ENCODE measurements at regions not wholly inside any gene's neighbourhood (a gene's known extent, or its start where the extent isn't known, plus 50 kb on each side); places are given as distances from the start of the nearest gene placed in this dataset.
"Not testable (repeated sequence)": the region's sequence is repeated elsewhere in the genome, so short reads cannot be mapped to it uniquely, and the experiment has no call there.

DNA sequence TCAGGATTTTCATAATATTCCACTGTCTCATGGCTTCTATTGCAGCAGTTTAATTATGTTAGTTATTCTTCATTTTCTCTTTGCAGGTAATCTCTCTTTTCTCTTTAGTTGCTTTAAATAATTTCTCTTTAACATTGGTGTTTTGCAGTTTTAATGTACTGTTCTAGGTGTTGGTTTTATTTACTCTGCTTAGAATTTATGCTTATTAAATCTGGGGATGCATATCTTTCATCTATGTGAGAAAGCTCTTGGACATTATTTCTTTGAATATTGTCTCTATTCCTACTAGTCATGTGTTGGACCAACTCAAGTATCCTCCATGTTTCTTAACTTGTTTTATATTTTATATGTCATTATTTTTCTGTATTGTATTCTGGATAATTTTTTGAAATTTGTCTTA is 218.7 kb upstream of the TUT7 start:
- Histone ChIP-seq H3K9me3 (peaks cover 0 to 17% (median 0%) of the 10 kb centered on the region in 11 donors), H3K36me3 (no peaks in the 10 kb centered on the region), H3K4me1 (peaks cover 3 to 23% (median 17%) of the 10 kb centered on the region in 9 donors), H3K27me3 (no peaks in the 10 kb centered on the region), H3K27ac (no peak overlapping the region), H3K4me3 (no peak overlapping the region)
- intact Hi-C loops (cut with DNase I): no loop called here
- DNase-seq (no peak), ATAC-seq (no peak)
- TF ChIP-seq CTCF (IDR thresholded peaks at IDR 0.05): no peak

- H3K4me3 ChIP-seq; H3K27me3 ChIP-seq; H3K36me3 ChIP-seq; ATAC-seq; H3K27ac ChIP-seq; DNase-seq; intact Hi-C loops (cut with DNase I); H3K4me1 ChIP-seq: not testable (repeated sequence)
- 81 to 83% methylated on average over 2 of the region's 2 CpGs for WGBS, 2 donors
- H3K9me3 ChIP-seq: peaks cover 0 to 35% (median 0%) of the 10 kb centered on the region in 11 donors
Observed at GRCh38 chr9:86565603-86566002, 211.4 kb upstream of the TUT7 start.

GRCh38 chr9:86563936-86564335 is 209.7 kb upstream of the TUT7 start:
- Histone ChIP-seq H3K27me3 (peaks cover 0 to 19% (median 0%) of the 10 kb centered on the region in 7 donors), H3K27ac (peak overlapping the region in 1 of 10 donors; percentile 26), H3K4me1 (no peaks in the 10 kb centered on the region), H3K36me3 (no peaks in the 10 kb centered on the region), H3K9me3 (peaks cover 0 to 28% (median 0%) of the 10 kb centered on the region in 11 donors), H3K4me3 (no peak overlapping the region)
- no peak for TF ChIP-seq CTCF (IDR thresholded peaks at IDR 0.05)
- ATAC-seq (peak in 1 of 8 donors; percentile 46), DNase-seq (no peak)
- WGBS, 2 donors: 69 to 72% methylated on average over 5 of the region's 5 CpGs
- intact Hi-C loops (cut with DNase I): no loop called here

GRCh38 chr9:86563350-86563749 is 209.1 kb upstream of the TUT7 start:
- ATAC-seq (no peak), DNase-seq (no peak)
- Histone ChIP-seq H3K9me3 (peaks cover 0 to 22% (median 0%) of the 10 kb centered on the region in 11 donors), H3K27ac (peak overlapping the region in 1 of 10 donors; percentile 26), H3K4me3 (no peak overlapping the region), H3K4me1 (no peaks in the 10 kb centered on the region), H3K36me3 (no peaks in the 10 kb centered on the region), H3K27me3 (peaks cover 0 to 19% (median 0%) of the 10 kb centered on the region in 7 donors)
- WGBS, 2 donors: 67 to 76% methylated on average over 3 of the region's 3 CpGs
- TF ChIP-seq CTCF (IDR thresholded peaks at IDR 0.05): no peak
- intact Hi-C loops (cut with DNase I): no loop called here

DNA sequence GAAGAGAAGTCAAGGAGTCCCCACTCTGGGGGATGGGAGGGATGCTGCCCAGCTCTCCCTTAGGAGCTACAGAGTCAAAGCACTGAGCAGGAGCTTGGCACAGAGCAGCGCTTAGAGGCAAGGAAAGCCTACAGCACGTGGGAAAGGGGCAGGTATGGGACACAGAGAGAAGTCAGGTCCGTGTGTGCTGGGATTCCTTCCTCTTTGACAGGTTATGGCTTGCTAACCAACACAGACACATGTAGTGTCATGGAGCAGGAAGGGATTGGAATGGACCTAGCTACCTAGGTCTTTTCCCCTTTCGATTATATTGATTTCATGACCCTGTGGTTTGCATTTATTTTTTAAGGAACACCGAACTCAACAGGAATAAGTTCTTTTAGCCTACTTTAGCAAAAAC is 208.5 kb upstream of the TUT7 start:
- no peak for TF ChIP-seq CTCF (IDR thresholded peaks at IDR 0.05)
- no peaks in the 10 kb centered on the region for H3K36me3 ChIP-seq
- no peak for ATAC-seq
- H3K27me3 ChIP-seq: peaks cover 0 to 19% (median 0%) of the 10 kb centered on the region in 7 donors
- H3K4me3 ChIP-seq: no peak overlapping the region
- H3K27ac ChIP-seq: no peak overlapping the region
- WGBS, 2 donors: 72 to 77% methylated on average over 5 of the region's 5 CpGs
- no peak for DNase-seq
- H3K9me3 ChIP-seq: peaks cover 0 to 16% (median 0%) of the 10 kb centered on the region in 11 donors
- intact Hi-C loops (cut with DNase I): no loop called here
- H3K4me1 ChIP-seq: no peaks in the 10 kb centered on the region

All from heart right ventricle (tissue), 16 donors.